ENCODE measurements at regions not wholly inside any gene's neighbourhood (a gene's known extent, or its start where the extent isn't known, plus 50 kb on each side); places are given as distances from the start of the nearest gene placed in this dataset.

- Histone ChIP-seq H4K20me1 (ENCODE audit: insufficient read depth) (no peaks in the 10 kb centered on the region), H3K27me3 (ENCODE audit: insufficient read depth, low read depth) (no peaks in the 10 kb centered on the region), H3K9ac (no peak overlapping the region)
These were observed 740.3 kb upstream of the CDH6 start for GRCh38 chr5:30453168-30453567.

GRCh38 chr5:30450153-30450552, 743.3 kb upstream of the CDH6 start:
- H3K27ac ChIP-seq = no peak overlapping the region
- no peak for TF ChIP-seq CTCF (conservative IDR thresholded peaks at IDR 0.05; ENCODE audit: low read depth, low read length)

More at GRCh38 chr5:30453168-30453567, 740.3 kb upstream of the CDH6 start:
- Histone ChIP-seq H3K27ac (no peak overlapping the region), H2AFZ (ENCODE audit: low read depth) (no peak overlapping the region), H3K4me2 (no peak overlapping the region), H3K79me2 (ENCODE audit: insufficient read depth, low read depth) (no peaks in the 10 kb centered on the region), H3K4me1 (ENCODE audit: low read depth, poor library complexity, severe bottlenecking) (no peaks in the 10 kb centered on the region), H3K4me3 (IDR thresholded peaks at IDR 0.05; ENCODE audit: insufficient read depth, low read depth, low read length) (no peak overlapping the region), H3K36me3 (ENCODE audit: insufficient read depth) (no peaks in the 10 kb centered on the region)
- no peak for TF ChIP-seq CTCF (conservative IDR thresholded peaks at IDR 0.05; ENCODE audit: low read depth, low read length)

GRCh38 chr5:30447431-30447830, 746.1 kb upstream of the CDH6 start:
- no peak overlapping the region for H3K27ac ChIP-seq
- H3K79me2 ChIP-seq (ENCODE audit: insufficient read depth, low read depth) = no peaks in the 10 kb centered on the region
- H3K36me3 ChIP-seq (ENCODE audit: insufficient read depth) = no peaks in the 10 kb centered on the region
- no peak for TF ChIP-seq CTCF (conservative IDR thresholded peaks at IDR 0.05; ENCODE audit: low read depth, low read length)
- H3K27me3 ChIP-seq (ENCODE audit: insufficient read depth, low read depth) = no peaks in the 10 kb centered on the region
- no peaks in the 10 kb centered on the region for H3K4me1 ChIP-seq (ENCODE audit: low read depth, poor library complexity, severe bottlenecking)
- no peak overlapping the region for H3K4me3 ChIP-seq (IDR thresholded peaks at IDR 0.05; ENCODE audit: insufficient read depth, low read depth, low read length)
- H4K20me1 ChIP-seq (ENCODE audit: insufficient read depth) = no peaks in the 10 kb centered on the region
- no peak overlapping the region for H3K4me2 ChIP-seq
- no peak overlapping the region for H3K9ac ChIP-seq
- no peak overlapping the region for H2AFZ ChIP-seq (ENCODE audit: low read depth)

More at GRCh38 chr5:30450153-30450552, 743.3 kb upstream of the CDH6 start:
- Histone ChIP-seq H2AFZ (ENCODE audit: low read depth) (no peak overlapping the region), H3K36me3 (ENCODE audit: insufficient read depth) (no peaks in the 10 kb centered on the region), H3K4me2 (no peak overlapping the region), H4K20me1 (ENCODE audit: insufficient read depth) (no peaks in the 10 kb centered on the region), H3K27me3 (ENCODE audit: insufficient read depth, low read depth) (no peaks in the 10 kb centered on the region), H3K79me2 (ENCODE audit: insufficient read depth, low read depth) (no peaks in the 10 kb centered on the region), H3K4me1 (ENCODE audit: low read depth, poor library complexity, severe bottlenecking) (no peaks in the 10 kb centered on the region), H3K9ac (no peak overlapping the region), H3K4me3 (IDR thresholded peaks at IDR 0.05; ENCODE audit: insufficient read depth, low read depth, low read length) (no peak overlapping the region)

GRCh38 chr5:30446456-30446855, 747.0 kb upstream of the CDH6 start:
- H4K20me1 ChIP-seq (ENCODE audit: insufficient read depth) = no peaks in the 10 kb centered on the region
- H3K27me3 ChIP-seq (ENCODE audit: insufficient read depth, low read depth) = no peaks in the 10 kb centered on the region
- H2AFZ ChIP-seq (ENCODE audit: low read depth) = no peak overlapping the region
- no peak for TF ChIP-seq CTCF (conservative IDR thresholded peaks at IDR 0.05; ENCODE audit: low read depth, low read length)
- H3K4me3 ChIP-seq (IDR thresholded peaks at IDR 0.05; ENCODE audit: insufficient read depth, low read depth, low read length) = no peak overlapping the region
- H3K4me2 ChIP-seq = no peak overlapping the region
- H3K9ac ChIP-seq = no peak overlapping the region
- no peaks in the 10 kb centered on the region for H3K36me3 ChIP-seq (ENCODE audit: insufficient read depth)
- H3K4me1 ChIP-seq (ENCODE audit: low read depth, poor library complexity, severe bottlenecking) = no peaks in the 10 kb centered on the region
- no peak overlapping the region for H3K27ac ChIP-seq
- no peaks in the 10 kb centered on the region for H3K79me2 ChIP-seq (ENCODE audit: insufficient read depth, low read depth)
